NB4 (cell line): ENCODE measurements at regions not wholly inside any gene's neighbourhood (a gene's known extent, or its start where the extent isn't known, plus 50 kb on each side); places are given as distances from the start of the nearest gene placed in this dataset.

ENCODE experiments used
- MYC ChIP-seq: IDR thresholded peaks from 2 replicates; pipeline ENCODE4 v1.6.1; 2011; ENCODE audit warnings: low read depth, low read length
- POLR2A ChIP-seq: IDR thresholded peaks from 2 replicates; pipeline ENCODE4 v1.6.1; 2011; ENCODE audit warnings: mild to moderate bottlenecking; ENCODE audit not compliant: insufficient read length; ENCODE audit errors: extremely low read depth
- TF ChIP-seq, protein P1 (sequence below): IDR thresholded peaks from one replicate; pipeline ENCODE4 v1.5.1; 2012; ENCODE audit warnings: low read depth, low read length
- TF ChIP-seq, protein P2 (sequence below): IDR thresholded peaks from 2 replicates; pipeline ENCODE4 v1.6.1; 2011; ENCODE audit warnings: low read depth, low read length

- TF ChIP-seq, protein P1, sequence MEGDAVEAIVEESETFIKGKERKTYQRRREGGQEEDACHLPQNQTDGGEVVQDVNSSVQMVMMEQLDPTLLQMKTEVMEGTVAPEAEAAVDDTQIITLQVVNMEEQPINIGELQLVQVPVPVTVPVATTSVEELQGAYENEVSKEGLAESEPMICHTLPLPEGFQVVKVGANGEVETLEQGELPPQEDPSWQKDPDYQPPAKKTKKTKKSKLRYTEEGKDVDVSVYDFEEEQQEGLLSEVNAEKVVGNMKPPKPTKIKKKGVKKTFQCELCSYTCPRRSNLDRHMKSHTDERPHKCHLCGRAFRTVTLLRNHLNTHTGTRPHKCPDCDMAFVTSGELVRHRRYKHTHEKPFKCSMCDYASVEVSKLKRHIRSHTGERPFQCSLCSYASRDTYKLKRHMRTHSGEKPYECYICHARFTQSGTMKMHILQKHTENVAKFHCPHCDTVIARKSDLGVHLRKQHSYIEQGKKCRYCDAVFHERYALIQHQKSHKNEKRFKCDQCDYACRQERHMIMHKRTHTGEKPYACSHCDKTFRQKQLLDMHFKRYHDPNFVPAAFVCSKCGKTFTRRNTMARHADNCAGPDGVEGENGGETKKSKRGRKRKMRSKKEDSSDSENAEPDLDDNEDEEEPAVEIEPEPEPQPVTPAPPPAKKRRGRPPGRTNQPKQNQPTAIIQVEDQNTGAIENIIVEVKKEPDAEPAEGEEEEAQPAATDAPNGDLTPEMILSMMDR = no peak
- no peak for TF ChIP-seq POLR2A
- TF ChIP-seq, protein P2, sequence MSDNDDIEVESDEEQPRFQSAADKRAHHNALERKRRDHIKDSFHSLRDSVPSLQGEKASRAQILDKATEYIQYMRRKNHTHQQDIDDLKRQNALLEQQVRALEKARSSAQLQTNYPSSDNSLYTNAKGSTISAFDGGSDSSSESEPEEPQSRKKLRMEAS = no peak
- TF ChIP-seq MYC = no peak
Measured at GRCh38 chr16:59173408-59173831, 439.3 kb upstream of the GOT2 start.
